ENCODE measurements at regions not wholly inside any gene's neighbourhood (a gene's known extent, or its start where the extent isn't known, plus 50 kb on each side); places are given as distances from the start of the nearest gene placed in this dataset.

DNA sequence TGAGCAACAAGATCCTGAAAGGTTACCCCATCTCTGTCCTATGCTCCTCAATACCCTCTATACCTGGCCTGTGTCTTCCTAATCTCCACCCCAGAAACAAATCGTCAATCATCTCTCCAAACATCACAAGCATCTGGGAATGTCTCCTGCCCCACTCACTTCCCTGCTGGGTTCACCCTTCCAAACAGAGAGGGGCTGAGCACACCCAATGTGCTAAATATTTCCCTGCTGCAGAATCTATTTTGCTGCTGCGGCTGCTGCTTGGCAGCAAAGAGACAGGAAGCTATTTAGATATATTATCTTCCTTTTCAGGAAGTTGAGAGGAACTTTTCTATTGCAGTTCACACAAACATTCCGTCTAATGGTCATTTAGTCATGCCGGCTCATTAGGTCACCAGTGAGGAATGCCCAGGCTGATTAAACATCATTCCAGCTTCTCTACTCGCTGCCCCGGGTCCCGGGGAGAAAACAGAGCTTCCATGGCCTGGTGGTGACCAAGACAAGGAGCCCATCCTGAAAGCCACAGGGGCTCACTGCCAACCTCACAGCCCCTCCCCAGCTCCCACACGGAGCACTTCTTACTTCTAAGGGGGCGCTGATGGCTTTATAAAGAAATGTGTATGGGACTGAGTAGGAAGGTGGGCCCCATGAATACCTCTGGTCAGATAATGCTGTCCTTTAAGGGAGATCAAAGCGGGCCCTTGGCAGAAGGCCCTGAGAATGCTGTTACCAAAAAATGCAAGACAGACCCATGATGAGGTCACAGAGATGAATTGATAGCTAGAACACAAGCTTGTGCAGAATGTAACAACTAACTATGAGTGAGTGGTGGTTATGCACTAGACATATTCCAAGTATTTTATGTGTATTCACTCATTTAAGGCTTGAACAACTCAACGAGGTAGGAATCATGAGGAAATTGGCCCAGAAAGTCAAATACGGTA, 218.3 kb downstream of the SOX9 start:
- WGBS, 2 donors = 40 to 48% methylated on average over 12 of the region's 12 CpGs
- no peaks in the 10 kb centered on the region for H3K9me3 ChIP-seq
- no peak for TF ChIP-seq POLR2A (IDR thresholded peaks at IDR 0.05)
- TF ChIP-seq, protein P1, sequence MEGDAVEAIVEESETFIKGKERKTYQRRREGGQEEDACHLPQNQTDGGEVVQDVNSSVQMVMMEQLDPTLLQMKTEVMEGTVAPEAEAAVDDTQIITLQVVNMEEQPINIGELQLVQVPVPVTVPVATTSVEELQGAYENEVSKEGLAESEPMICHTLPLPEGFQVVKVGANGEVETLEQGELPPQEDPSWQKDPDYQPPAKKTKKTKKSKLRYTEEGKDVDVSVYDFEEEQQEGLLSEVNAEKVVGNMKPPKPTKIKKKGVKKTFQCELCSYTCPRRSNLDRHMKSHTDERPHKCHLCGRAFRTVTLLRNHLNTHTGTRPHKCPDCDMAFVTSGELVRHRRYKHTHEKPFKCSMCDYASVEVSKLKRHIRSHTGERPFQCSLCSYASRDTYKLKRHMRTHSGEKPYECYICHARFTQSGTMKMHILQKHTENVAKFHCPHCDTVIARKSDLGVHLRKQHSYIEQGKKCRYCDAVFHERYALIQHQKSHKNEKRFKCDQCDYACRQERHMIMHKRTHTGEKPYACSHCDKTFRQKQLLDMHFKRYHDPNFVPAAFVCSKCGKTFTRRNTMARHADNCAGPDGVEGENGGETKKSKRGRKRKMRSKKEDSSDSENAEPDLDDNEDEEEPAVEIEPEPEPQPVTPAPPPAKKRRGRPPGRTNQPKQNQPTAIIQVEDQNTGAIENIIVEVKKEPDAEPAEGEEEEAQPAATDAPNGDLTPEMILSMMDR (IDR thresholded peaks at IDR 0.05) = no peak
- H3K4me1 ChIP-seq = no peaks in the 10 kb centered on the region
- H3K27me3 ChIP-seq = no peaks in the 10 kb centered on the region
- DNase-seq = no peak
- no peak overlapping the region for H3K27ac ChIP-seq
- H3K36me3 ChIP-seq (ENCODE audit: low read depth, missing control alignments) = no peaks in the 10 kb centered on the region
- H3K4me3 ChIP-seq = no peak overlapping the region
- intact Hi-C loops (cut with DNase I; ENCODE audit: low total_unique reads) = no loop called here

DNA sequence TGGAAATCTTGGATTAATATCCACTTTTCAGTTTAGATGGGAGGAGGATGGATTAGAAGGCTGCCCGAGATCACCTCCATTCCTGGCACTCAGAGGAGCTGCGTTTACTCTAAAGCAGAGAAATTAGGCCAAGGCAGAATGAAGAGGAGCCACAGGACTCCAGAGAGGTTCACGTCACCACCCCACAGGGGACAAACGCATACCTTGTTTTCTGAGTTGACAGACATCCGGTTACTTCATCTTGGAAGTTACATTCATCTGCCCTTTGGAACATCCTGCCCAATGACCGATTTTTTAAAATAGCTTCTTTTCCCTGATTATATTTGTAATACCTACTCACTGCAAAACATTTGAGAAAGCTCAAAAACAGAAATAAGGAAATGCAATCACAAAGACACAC, 220.0 kb downstream of the SOX9 start:
- H3K4me3 ChIP-seq = no peak overlapping the region
- H3K4me1 ChIP-seq = no peaks in the 10 kb centered on the region
- no peak for TF ChIP-seq POLR2A (IDR thresholded peaks at IDR 0.05)
- TF ChIP-seq, protein P1 (IDR thresholded peaks at IDR 0.05) = no peak
- no peaks in the 10 kb centered on the region for H3K27me3 ChIP-seq
- H3K36me3 ChIP-seq (ENCODE audit: low read depth, missing control alignments) = no peaks in the 10 kb centered on the region
- no peak for DNase-seq
- intact Hi-C loops (cut with DNase I; ENCODE audit: low total_unique reads) = no loop called here
- no peaks in the 10 kb centered on the region for H3K9me3 ChIP-seq
- H3K27ac ChIP-seq = no peak overlapping the region
- 83 to 85% methylated on average over 6 of the region's 6 CpGs for WGBS, 2 donors

DNA sequence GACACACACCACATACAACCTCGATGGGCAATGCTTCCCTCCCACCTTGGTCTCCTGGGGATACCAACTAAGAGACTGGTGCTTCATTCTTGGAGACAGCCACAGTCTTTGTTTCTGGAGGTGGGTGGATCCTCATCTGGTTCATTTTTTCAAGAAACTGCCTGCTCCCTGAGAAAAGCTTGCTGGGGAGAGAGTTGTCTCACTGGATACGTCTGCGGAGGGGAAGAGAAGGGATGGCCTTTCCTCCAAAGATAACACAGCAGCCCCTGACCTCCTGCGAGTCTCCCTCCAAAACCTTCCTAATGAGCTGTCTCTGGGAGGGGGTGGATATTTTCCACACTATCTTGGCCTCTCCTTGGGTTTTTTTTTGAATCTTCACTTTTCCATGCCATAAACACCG, 221.2 kb downstream of the SOX9 start:
- Histone ChIP-seq H3K36me3 (ENCODE audit: low read depth, missing control alignments) (no peaks in the 10 kb centered on the region), H3K27me3 (no peaks in the 10 kb centered on the region), H3K4me3 (no peak overlapping the region), H3K4me1 (no peaks in the 10 kb centered on the region), H3K27ac (no peak overlapping the region), H3K9me3 (no peaks in the 10 kb centered on the region)
- TF ChIP-seq, protein P1 (IDR thresholded peaks at IDR 0.05) = no peak
- no peak for TF ChIP-seq POLR2A (IDR thresholded peaks at IDR 0.05)
- WGBS, 2 donors = 9 to 12% methylated on average over 5 of the region's 5 CpGs
- DNase-seq = no peak
- intact Hi-C loops (cut with DNase I; ENCODE audit: low total_unique reads) = no loop called here

DNA sequence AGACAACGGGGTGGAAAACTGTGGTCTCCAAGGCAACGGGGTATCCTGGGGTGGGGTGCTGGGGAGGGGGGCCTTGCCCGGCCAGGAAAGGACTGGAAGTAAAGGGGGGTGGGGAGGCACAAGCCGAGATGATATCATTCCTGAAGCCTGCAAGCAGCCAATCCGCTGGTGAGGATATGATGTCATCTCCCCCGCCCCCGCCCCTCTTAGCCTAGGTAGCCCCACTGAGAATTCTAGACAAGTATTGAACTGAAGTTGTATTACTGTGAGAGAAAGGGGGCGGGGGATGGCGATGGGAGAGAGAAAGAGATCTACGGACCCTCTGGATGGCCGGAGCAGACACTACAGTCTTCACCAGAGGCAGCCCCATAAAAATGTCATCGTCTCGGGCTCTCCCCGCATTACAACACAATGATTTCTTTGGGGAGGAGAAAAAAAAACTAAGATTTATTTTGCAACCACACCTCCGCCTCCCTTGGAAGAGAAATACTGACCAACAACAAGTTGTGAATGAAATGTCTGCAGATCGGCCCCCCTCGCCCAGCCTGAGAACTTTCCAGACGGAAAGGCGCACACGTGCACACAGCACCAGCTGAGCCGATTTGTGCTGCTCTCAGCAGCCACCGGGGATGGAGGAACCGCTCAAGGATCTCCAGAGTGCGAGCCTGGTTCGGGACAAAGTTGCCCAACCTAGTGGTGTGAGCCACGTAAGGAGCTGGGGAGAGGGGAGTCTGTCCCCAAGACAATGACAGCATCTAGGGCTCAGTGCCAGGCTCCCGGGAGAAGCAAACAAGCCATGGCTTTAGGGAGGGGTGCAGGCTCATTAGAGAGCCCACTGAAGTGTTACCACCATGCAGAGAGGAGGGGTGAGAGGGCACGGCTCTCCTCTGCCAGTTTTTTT, 222.1 kb downstream of the SOX9 start:
- no peaks in the 10 kb centered on the region for H3K36me3 ChIP-seq (ENCODE audit: low read depth, missing control alignments)
- DNase-seq = peak; percentile 34
- intact Hi-C loops (cut with DNase I; ENCODE audit: low total_unique reads) = no loop called here
- no peak for TF ChIP-seq POLR2A (IDR thresholded peaks at IDR 0.05)
- TF ChIP-seq, protein P1 (IDR thresholded peaks at IDR 0.05) = no peak
- no peaks in the 10 kb centered on the region for H3K4me1 ChIP-seq
- H3K4me3 ChIP-seq = no peak overlapping the region
- WGBS, 2 donors = 32 to 41% methylated on average over 28 of the region's 28 CpGs
- no peaks in the 10 kb centered on the region for H3K27me3 ChIP-seq
- H3K27ac ChIP-seq = no peak overlapping the region
- H3K9me3 ChIP-seq = no peaks in the 10 kb centered on the region

Measured in testis (tissue), 2 donors.